ENCODE measurements at regions not wholly inside any gene's neighbourhood (a gene's known extent, or its start where the extent isn't known, plus 50 kb on each side); places are given as distances from the start of the nearest gene placed in this dataset.

- TF ChIP-seq CTCF (IDR thresholded peaks at IDR 0.05; ENCODE audit: low read depth, low read length): no peak
- in situ Hi-C loops (cut with HindIII; ENCODE audit: low sequenced_read_pairs): no loop called here
- no peak for DNase-seq (ENCODE audit: low read depth, low spot score)
- no peak overlapping the region for H3K4me3 ChIP-seq (ENCODE audit: low read depth, low read length)
Observed at GRCh38 chr14:29354486-29354885, 573.2 kb downstream of the PRKD1 start.

- in situ Hi-C loops (cut with HindIII; ENCODE audit: low sequenced_read_pairs): no loop called here
- DNase-seq (ENCODE audit: low read depth, low spot score): no peak
- no peak for TF ChIP-seq CTCF (IDR thresholded peaks at IDR 0.05; ENCODE audit: low read depth, low read length)
- no peak overlapping the region for H3K4me3 ChIP-seq (ENCODE audit: low read depth, low read length)
Observed at GRCh38 chr14:29355331-29355730, 572.3 kb downstream of the PRKD1 start.

- no peak for TF ChIP-seq CTCF (IDR thresholded peaks at IDR 0.05; ENCODE audit: low read depth, low read length)
- in situ Hi-C loops (cut with HindIII; ENCODE audit: low sequenced_read_pairs): no loop called here
- DNase-seq (ENCODE audit: low read depth, low spot score): no peak
- H3K4me3 ChIP-seq (ENCODE audit: low read depth, low read length): no peak overlapping the region
Observed at GRCh38 chr14:29355846-29356245, 571.8 kb downstream of the PRKD1 start.

- H3K4me3 ChIP-seq (ENCODE audit: low read depth, low read length): no peak overlapping the region
- no peak for TF ChIP-seq CTCF (IDR thresholded peaks at IDR 0.05; ENCODE audit: low read depth, low read length)
- in situ Hi-C loops (cut with HindIII; ENCODE audit: low sequenced_read_pairs): no loop called here
- DNase-seq (ENCODE audit: low read depth, low spot score): no peak
Observed at GRCh38 chr14:29360656-29361055, 567.0 kb downstream of the PRKD1 start.

- H3K4me3 ChIP-seq (ENCODE audit: low read depth, low read length): no peak overlapping the region
- no peak for DNase-seq (ENCODE audit: low read depth, low spot score)
- in situ Hi-C loops (cut with HindIII; ENCODE audit: low sequenced_read_pairs): no loop called here
- TF ChIP-seq CTCF (IDR thresholded peaks at IDR 0.05; ENCODE audit: low read depth, low read length): no peak
Observed at GRCh38 chr14:29370024-29370423, 557.6 kb downstream of the PRKD1 start.

- no peak for TF ChIP-seq CTCF (IDR thresholded peaks at IDR 0.05; ENCODE audit: low read depth, low read length)
- DNase-seq (ENCODE audit: low read depth, low spot score): no peak
- no peak overlapping the region for H3K4me3 ChIP-seq (ENCODE audit: low read depth, low read length)
- in situ Hi-C loops (cut with HindIII; ENCODE audit: low sequenced_read_pairs): no loop called here
Observed at GRCh38 chr14:29376237-29376636, 551.4 kb downstream of the PRKD1 start.

GRCh38 chr14:29380826-29381225, 546.8 kb downstream of the PRKD1 start:
- TF ChIP-seq CTCF (IDR thresholded peaks at IDR 0.05; ENCODE audit: low read depth, low read length): no peak
- in situ Hi-C loops (cut with HindIII; ENCODE audit: low sequenced_read_pairs): no loop called here
- no peak for DNase-seq (ENCODE audit: low read depth, low spot score)
- no peak overlapping the region for H3K4me3 ChIP-seq (ENCODE audit: low read depth, low read length)

Data from astrocyte of the spinal cord (primary cell).